ENCODE measurements at regions not wholly inside any gene's neighbourhood (a gene's known extent, or its start where the extent isn't known, plus 50 kb on each side); places are given as distances from the start of the nearest gene placed in this dataset.

DNA sequence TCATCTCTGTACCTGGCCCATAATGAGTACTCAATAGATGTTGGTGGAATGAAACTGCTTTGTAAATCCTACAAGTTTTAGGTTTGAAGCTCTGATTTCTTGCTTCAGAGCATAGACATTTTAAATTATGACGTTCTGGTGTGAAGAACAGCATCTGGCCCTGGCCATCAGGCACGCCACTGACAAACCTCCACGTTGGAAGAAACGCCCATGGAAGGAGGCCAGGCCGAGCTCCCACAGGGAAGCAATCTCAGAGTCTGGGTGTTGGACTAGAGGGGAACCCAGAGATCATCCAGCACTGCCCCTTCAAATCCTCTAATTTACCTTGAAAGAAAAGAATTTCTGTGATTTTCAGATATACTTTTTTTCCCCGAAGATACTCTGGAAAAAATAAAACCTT, 328.1 kb upstream of the RGMA start:
- Mint-ChIP-seq H3K4me1 (no peaks in the 10 kb centered on the region), H3K27ac (no peak overlapping the region), H3K9me3 (peaks cover under 1% of the 10 kb centered on the region; the same call in 1 of the 2 replicates), H3K36me3 (no peaks in the 10 kb centered on the region), H3K4me3 (no peak overlapping the region), H3K27me3 (ENCODE audit: low read depth) (peaks cover 2% of the 10 kb centered on the region; the same call in 1 of the 2 replicates)
- ChIA-PET POLR2A (no interaction called here), CTCF (no interaction called here)
- TF ChIP-seq SP1 (CRISPR knock-in tag; conservative IDR thresholded peaks at IDR 0.05), result no peak
- TF ChIP-seq, protein P1, sequence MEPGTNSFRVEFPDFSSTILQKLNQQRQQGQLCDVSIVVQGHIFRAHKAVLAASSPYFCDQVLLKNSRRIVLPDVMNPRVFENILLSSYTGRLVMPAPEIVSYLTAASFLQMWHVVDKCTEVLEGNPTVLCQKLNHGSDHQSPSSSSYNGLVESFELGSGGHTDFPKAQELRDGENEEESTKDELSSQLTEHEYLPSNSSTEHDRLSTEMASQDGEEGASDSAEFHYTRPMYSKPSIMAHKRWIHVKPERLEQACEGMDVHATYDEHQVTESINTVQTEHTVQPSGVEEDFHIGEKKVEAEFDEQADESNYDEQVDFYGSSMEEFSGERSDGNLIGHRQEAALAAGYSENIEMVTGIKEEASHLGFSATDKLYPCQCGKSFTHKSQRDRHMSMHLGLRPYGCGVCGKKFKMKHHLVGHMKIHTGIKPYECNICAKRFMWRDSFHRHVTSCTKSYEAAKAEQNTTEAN (CRISPR knock-in tag; IDR thresholded peaks at IDR 0.05), result no peak
- TF ChIP-seq, protein P2, sequence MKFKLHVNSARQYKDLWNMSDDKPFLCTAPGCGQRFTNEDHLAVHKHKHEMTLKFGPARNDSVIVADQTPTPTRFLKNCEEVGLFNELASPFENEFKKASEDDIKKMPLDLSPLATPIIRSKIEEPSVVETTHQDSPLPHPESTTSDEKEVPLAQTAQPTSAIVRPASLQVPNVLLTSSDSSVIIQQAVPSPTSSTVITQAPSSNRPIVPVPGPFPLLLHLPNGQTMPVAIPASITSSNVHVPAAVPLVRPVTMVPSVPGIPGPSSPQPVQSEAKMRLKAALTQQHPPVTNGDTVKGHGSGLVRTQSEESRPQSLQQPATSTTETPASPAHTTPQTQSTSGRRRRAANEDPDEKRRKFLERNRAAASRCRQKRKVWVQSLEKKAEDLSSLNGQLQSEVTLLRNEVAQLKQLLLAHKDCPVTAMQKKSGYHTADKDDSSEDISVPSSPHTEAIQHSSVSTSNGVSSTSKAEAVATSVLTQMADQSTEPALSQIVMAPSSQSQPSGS (CRISPR knock-in tag; IDR thresholded peaks at IDR 0.05; ENCODE audit: borderline replicate concordance, low read depth), result no peak
- TF ChIP-seq, protein P3, sequence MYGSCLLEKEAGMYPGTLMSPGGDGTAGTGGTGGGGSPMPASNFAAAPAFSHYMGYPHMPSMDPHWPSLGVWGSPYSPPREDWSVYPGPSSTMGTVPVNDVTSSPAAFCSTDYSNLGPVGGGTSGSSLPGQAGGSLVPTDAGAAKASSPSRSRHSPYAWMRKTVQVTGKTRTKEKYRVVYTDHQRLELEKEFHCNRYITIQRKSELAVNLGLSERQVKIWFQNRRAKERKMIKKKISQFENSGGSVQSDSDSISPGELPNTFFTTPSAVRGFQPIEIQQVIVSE (CRISPR knock-in tag; IDR thresholded peaks at IDR 0.05; ENCODE audit: borderline replicate concordance), result no peak
- TF ChIP-seq, protein P4, sequence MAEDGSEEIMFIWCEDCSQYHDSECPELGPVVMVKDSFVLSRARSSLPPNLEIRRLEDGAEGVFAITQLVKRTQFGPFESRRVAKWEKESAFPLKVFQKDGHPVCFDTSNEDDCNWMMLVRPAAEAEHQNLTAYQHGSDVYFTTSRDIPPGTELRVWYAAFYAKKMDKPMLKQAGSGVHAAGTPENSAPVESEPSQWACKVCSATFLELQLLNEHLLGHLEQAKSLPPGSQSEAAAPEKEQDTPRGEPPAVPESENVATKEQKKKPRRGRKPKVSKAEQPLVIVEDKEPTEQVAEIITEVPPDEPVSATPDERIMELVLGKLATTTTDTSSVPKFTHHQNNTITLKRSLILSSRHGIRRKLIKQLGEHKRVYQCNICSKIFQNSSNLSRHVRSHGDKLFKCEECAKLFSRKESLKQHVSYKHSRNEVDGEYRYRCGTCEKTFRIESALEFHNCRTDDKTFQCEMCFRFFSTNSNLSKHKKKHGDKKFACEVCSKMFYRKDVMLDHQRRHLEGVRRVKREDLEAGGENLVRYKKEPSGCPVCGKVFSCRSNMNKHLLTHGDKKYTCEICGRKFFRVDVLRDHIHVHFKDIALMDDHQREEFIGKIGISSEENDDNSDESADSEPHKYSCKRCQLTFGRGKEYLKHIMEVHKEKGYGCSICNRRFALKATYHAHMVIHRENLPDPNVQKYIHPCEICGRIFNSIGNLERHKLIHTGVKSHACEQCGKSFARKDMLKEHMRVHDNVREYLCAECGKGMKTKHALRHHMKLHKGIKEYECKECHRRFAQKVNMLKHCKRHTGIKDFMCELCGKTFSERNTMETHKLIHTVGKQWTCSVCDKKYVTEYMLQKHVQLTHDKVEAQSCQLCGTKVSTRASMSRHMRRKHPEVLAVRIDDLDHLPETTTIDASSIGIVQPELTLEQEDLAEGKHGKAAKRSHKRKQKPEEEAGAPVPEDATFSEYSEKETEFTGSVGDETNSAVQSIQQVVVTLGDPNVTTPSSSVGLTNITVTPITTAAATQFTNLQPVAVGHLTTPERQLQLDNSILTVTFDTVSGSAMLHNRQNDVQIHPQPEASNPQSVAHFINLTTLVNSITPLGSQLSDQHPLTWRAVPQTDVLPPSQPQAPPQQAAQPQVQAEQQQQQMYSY (CRISPR knock-in tag; IDR thresholded peaks at IDR 0.05), result no peak
- TF ChIP-seq, protein P5, sequence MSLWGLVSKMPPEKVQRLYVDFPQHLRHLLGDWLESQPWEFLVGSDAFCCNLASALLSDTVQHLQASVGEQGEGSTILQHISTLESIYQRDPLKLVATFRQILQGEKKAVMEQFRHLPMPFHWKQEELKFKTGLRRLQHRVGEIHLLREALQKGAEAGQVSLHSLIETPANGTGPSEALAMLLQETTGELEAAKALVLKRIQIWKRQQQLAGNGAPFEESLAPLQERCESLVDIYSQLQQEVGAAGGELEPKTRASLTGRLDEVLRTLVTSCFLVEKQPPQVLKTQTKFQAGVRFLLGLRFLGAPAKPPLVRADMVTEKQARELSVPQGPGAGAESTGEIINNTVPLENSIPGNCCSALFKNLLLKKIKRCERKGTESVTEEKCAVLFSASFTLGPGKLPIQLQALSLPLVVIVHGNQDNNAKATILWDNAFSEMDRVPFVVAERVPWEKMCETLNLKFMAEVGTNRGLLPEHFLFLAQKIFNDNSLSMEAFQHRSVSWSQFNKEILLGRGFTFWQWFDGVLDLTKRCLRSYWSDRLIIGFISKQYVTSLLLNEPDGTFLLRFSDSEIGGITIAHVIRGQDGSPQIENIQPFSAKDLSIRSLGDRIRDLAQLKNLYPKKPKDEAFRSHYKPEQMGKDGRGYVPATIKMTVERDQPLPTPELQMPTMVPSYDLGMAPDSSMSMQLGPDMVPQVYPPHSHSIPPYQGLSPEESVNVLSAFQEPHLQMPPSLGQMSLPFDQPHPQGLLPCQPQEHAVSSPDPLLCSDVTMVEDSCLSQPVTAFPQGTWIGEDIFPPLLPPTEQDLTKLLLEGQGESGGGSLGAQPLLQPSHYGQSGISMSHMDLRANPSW (CRISPR knock-in tag; conservative IDR thresholded peaks at IDR 0.05; ENCODE audit: low read depth), result no peak
- TF ChIP-seq OVOL2 (CRISPR knock-in tag; IDR thresholded peaks at IDR 0.05; ENCODE audit: borderline replicate concordance), result no peak
- TF ChIP-seq CREM (CRISPR knock-in tag; IDR thresholded peaks at IDR 0.05), result no peak
- TF ChIP-seq, protein P6, sequence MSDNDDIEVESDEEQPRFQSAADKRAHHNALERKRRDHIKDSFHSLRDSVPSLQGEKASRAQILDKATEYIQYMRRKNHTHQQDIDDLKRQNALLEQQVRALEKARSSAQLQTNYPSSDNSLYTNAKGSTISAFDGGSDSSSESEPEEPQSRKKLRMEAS (CRISPR knock-in tag; IDR thresholded peaks at IDR 0.05), result no peak
- no peak for DNase-seq (ENCODE audit: low spot score)
- no peak for ATAC-seq

DNA sequence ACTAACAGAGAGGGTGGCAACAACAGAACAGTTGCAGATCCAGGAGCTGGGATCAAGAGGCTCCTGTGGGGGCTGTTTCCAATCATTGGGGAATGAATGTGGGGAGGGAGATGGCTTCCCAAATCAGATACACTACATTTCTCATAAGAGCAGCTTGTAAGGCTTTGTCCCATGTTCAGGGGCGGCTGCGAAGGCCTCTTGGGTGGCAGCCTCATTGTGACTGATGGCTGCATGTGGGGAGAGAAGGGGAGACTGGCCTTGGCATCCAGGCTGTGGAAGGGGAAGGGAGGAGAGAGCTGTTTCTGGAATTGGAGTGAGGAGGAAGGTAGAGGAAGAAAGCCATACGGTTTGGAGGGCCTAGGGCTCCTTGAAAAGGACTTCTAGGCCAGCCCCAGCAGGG, 326.6 kb upstream of the RGMA start:
- CTCF ChIA-PET, result no interaction called here
- Mint-ChIP-seq H3K4me1 (no peaks in the 10 kb centered on the region), H3K27ac (no peak overlapping the region), H3K36me3 (no peaks in the 10 kb centered on the region), H3K27me3 (ENCODE audit: low read depth) (peaks cover 2% of the 10 kb centered on the region), H3K9me3 (peaks cover 14% of the 10 kb centered on the region), H3K4me3 (no peak overlapping the region)
- DNase-seq (ENCODE audit: low spot score), result no peak
- POLR2A ChIA-PET, result no interaction called here
- ATAC-seq, result no peak
- TF ChIP-seq, protein P7, sequence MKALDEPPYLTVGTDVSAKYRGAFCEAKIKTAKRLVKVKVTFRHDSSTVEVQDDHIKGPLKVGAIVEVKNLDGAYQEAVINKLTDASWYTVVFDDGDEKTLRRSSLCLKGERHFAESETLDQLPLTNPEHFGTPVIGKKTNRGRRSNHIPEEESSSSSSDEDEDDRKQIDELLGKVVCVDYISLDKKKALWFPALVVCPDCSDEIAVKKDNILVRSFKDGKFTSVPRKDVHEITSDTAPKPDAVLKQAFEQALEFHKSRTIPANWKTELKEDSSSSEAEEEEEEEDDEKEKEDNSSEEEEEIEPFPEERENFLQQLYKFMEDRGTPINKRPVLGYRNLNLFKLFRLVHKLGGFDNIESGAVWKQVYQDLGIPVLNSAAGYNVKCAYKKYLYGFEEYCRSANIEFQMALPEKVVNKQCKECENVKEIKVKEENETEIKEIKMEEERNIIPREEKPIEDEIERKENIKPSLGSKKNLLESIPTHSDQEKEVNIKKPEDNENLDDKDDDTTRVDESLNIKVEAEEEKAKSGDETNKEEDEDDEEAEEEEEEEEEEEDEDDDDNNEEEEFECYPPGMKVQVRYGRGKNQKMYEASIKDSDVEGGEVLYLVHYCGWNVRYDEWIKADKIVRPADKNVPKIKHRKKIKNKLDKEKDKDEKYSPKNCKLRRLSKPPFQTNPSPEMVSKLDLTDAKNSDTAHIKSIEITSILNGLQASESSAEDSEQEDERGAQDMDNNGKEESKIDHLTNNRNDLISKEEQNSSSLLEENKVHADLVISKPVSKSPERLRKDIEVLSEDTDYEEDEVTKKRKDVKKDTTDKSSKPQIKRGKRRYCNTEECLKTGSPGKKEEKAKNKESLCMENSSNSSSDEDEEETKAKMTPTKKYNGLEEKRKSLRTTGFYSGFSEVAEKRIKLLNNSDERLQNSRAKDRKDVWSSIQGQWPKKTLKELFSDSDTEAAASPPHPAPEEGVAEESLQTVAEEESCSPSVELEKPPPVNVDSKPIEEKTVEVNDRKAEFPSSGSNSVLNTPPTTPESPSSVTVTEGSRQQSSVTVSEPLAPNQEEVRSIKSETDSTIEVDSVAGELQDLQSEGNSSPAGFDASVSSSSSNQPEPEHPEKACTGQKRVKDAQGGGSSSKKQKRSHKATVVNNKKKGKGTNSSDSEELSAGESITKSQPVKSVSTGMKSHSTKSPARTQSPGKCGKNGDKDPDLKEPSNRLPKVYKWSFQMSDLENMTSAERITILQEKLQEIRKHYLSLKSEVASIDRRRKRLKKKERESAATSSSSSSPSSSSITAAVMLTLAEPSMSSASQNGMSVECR (CRISPR knock-in tag; IDR thresholded peaks at IDR 0.05; ENCODE audit: borderline replicate concordance), result no peak
- TF ChIP-seq NFYB (CRISPR knock-in tag; conservative IDR thresholded peaks at IDR 0.05; ENCODE audit: low read depth), result no peak
- TF ChIP-seq, protein P8, sequence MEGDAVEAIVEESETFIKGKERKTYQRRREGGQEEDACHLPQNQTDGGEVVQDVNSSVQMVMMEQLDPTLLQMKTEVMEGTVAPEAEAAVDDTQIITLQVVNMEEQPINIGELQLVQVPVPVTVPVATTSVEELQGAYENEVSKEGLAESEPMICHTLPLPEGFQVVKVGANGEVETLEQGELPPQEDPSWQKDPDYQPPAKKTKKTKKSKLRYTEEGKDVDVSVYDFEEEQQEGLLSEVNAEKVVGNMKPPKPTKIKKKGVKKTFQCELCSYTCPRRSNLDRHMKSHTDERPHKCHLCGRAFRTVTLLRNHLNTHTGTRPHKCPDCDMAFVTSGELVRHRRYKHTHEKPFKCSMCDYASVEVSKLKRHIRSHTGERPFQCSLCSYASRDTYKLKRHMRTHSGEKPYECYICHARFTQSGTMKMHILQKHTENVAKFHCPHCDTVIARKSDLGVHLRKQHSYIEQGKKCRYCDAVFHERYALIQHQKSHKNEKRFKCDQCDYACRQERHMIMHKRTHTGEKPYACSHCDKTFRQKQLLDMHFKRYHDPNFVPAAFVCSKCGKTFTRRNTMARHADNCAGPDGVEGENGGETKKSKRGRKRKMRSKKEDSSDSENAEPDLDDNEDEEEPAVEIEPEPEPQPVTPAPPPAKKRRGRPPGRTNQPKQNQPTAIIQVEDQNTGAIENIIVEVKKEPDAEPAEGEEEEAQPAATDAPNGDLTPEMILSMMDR (IDR thresholded peaks at IDR 0.05), result no peak
- TF ChIP-seq, protein P9, sequence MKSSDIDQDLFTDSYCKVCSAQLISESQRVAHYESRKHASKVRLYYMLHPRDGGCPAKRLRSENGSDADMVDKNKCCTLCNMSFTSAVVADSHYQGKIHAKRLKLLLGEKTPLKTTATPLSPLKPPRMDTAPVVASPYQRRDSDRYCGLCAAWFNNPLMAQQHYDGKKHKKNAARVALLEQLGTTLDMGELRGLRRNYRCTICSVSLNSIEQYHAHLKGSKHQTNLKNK (CRISPR knock-in tag; IDR thresholded peaks at IDR 0.05), result no peak
- TF ChIP-seq, protein P6 (CRISPR knock-in tag; IDR thresholded peaks at IDR 0.05), result no peak
- TF ChIP-seq ZNF219 (CRISPR knock-in tag; IDR thresholded peaks at IDR 0.05; ENCODE audit: borderline replicate concordance), result no peak
- no peak for TF ChIP-seq GRHL2 (CRISPR knock-in tag; IDR thresholded peaks at IDR 0.05; ENCODE audit: insufficient replicate concordance, severe bottlenecking)
